HepG2 (cell line): ENCODE measurements at regions not wholly inside any gene's neighbourhood (a gene's known extent, or its start where the extent isn't known, plus 50 kb on each side); places are given as distances from the start of the nearest gene placed in this dataset.

ENCODE experiments used
- ATAC-seq: fragments of 200-7000 bp; cut with Tn5 transposase; 3 replicates; pipeline ENCODE4 v1.9.1; 2020; ENCODE audit warnings: mild to moderate bottlenecking, moderate library complexity
- BruUV-seq: library from RNA; stranded (reverse); fragments of 400-500 nt; replicated peaks from 2 replicates; lab custom pipeline; 2021; lab: Mats Ljungman, UMichigan
- CTCF ChIA-PET: fragments of 300-600 bp; formaldehyde crosslinking; extraction: SDS; loops from one replicate; lab custom pipeline; 2021; ENCODE audit warnings: low total read pairs, inconsistent platforms, low intra/inter-chr PET ratio; lab: Yijun Ruan, JAX
- POLR2A ChIA-PET: fragments of 350-600 bp; sonication (Branson Sonifier 250); formaldehyde crosslinking; loops from one replicate; lab custom pipeline; 2020; ENCODE audit warnings: antibody characterized with exemption, inconsistent platforms; lab: Yijun Ruan, JAX
- DNase-seq: peaks from one replicate; pipeline ENCODE4 v3.0.0-alpha.2; 2015; ENCODE audit warnings: low spot score
- FAIRE-seq: peaks from 3 replicates; lab custom pipeline; 2011; peaks lifted over from hg19 to GRCh38; lab: Jason Lieb, UNC
- H2AFZ ChIP-seq: one replicate; pipeline ENCODE4 v1.6.1; 2011; ENCODE audit warnings: low read length, inconsistent platforms
- H3K27ac ChIP-seq: fragments of 300-600 bp; 3 replicates; pipeline ENCODE4 v1.8.0; 2011; ENCODE audit warnings: mixed run types, mild to moderate bottlenecking, mixed read lengths, low read length, inconsistent platforms; ENCODE audit not compliant: insufficient read depth; ENCODE audit errors: extremely low read length
- H3K27me3 ChIP-seq, 2 experiments: fragments of 200-600 bp in 1 of 2; 2 replicates in 1 of 2; 3 replicates in 1 of 2; pipeline versions ENCODE4 v1.6.0 to v1.8.0; 2011; ENCODE audit warnings: low read length in 2 of 2, mild to moderate bottlenecking in 2 of 2, moderate library complexity in 2 of 2, inconsistent platforms in 1 of 2; ENCODE audit not compliant: insufficient read depth in 2 of 2, control insufficient read depth in 1 of 2
- H3K36me3 ChIP-seq, 2 experiments: fragments of 200-600 bp in 1 of 2; replicated peaks in 1 of 2; 2 replicates in 1 of 2; 3 replicates in 1 of 2; pipeline versions ENCODE4 v1.5.1 to v1.8.0; 2011; ENCODE audit warnings: low read length in 2 of 2, inconsistent platforms in 1 of 2; ENCODE audit not compliant: insufficient read depth in 2 of 2, control insufficient read depth in 1 of 2
- H3K4me1 ChIP-seq: 2 replicates; pipeline ENCODE4 v1.5.1; 2012; ENCODE audit warnings: low read length, inconsistent platforms; ENCODE audit not compliant: insufficient read depth
- H3K4me2 ChIP-seq: 2 replicates; pipeline ENCODE4 v1.6.0; 2011; ENCODE audit warnings: low read depth, low read length, inconsistent platforms
- H3K4me3 ChIP-seq, 3 experiments: fragments of 200-600 bp in 1 of 3; sonication (generic), shearing (Covaris generic) in 1 of 3; replicated peaks in 1 of 3; 2 replicates each; pipeline ENCODE4 v1.5.1; 2011 to 2016; ENCODE audit warnings: low read length in 3 of 3, inconsistent platforms in 2 of 3, low read depth in 2 of 3, mild to moderate bottlenecking in 2 of 3, control low read depth in 1 of 3, mixed read lengths in 1 of 3; ENCODE audit not compliant: insufficient read depth in 1 of 3
- H3K79me2 ChIP-seq: one replicate; pipeline ENCODE4 v1.6.1; 2011; ENCODE audit warnings: low read length, inconsistent platforms; ENCODE audit not compliant: insufficient read depth
- H3K9ac ChIP-seq: 2 replicates; pipeline ENCODE4 v1.6.0; 2011; ENCODE audit warnings: mild to moderate bottlenecking, low read depth, low read length, inconsistent platforms; ENCODE audit not compliant: insufficient read depth
- H3K9me3 ChIP-seq: 2 replicates; pipeline ENCODE4 v1.5.1; 2012; ENCODE audit warnings: mild to moderate bottlenecking, low read length
- H4K20me1 ChIP-seq: 2 replicates; pipeline ENCODE4 v1.6.0; 2011; ENCODE audit warnings: inconsistent platforms, mild to moderate bottlenecking, low read length, moderate library complexity; ENCODE audit not compliant: insufficient read depth
- CSRNP2 ChIP-seq: sonication (generic); formaldehyde crosslinking; conservative IDR thresholded peaks from 2 replicates; pipeline ENCODE4 v1.8.0; 2022; ENCODE audit warnings: low read depth, missing genetic modification reagents
- EP300 ChIP-seq, 3 experiments: sonication (generic) in 1 of 3; formaldehyde crosslinking in 1 of 3; IDR thresholded peaks; 2 replicates each; pipeline versions ENCODE4 v1.5.1 to v1.6.1; 2011 to 2020; ENCODE audit warnings: low read depth in 2 of 3, low read length in 2 of 3, borderline replicate concordance in 1 of 3, improper control_type of control experiment in 1 of 3, mild to moderate bottlenecking in 1 of 3, missing genetic modification reagents in 1 of 3, moderate library complexity in 1 of 3
- HNRNPL ChIP-seq: fragments of 200-400 bp; formaldehyde crosslinking; IDR thresholded peaks from 2 replicates; pipeline ENCODE4 v1.6.1; 2017; ENCODE audit warnings: mild to moderate bottlenecking, low read depth, low read length
- JARID2 ChIP-seq: sonication (generic); formaldehyde crosslinking; IDR thresholded peaks from 2 replicates; pipeline ENCODE4 v1.8.1; 2023; ENCODE audit warnings: missing genetic modification reagents, inconsistent platforms; ENCODE audit not compliant: insufficient replicate concordance
- MAFF ChIP-seq: IDR thresholded peaks from 2 replicates; pipeline ENCODE4 v1.6.1; 2011; ENCODE audit warnings: low read depth, low read length, improper control_type of control experiment
- MAFK ChIP-seq, 2 experiments: IDR thresholded peaks in 1 of 2; conservative IDR thresholded peaks in 1 of 2; 2 replicates each; pipeline ENCODE4 v1.6.1; 2011; ENCODE audit warnings: improper control_type of control experiment in 2 of 2, low read length in 2 of 2
- MBD4 ChIP-seq: IDR thresholded peaks from 2 replicates; pipeline ENCODE4 v1.6.1; 2012; ENCODE audit warnings: low read length, inconsistent platforms, borderline replicate concordance
- MXI1 ChIP-seq: IDR thresholded peaks from 3 replicates; pipeline ENCODE4 v1.6.1; 2012; ENCODE audit warnings: low read depth, low read length, inconsistent platforms, borderline replicate concordance
- RXRB ChIP-seq: IDR thresholded peaks from 2 replicates; pipeline ENCODE4 v1.6.1; 2016; ENCODE audit warnings: borderline replicate concordance, missing genetic modification reagents, missing compliant biosample characterization
- ZNF235 ChIP-seq: sonication (generic); formaldehyde crosslinking; IDR thresholded peaks from 2 replicates; pipeline ENCODE4 v1.8.1; 2023; ENCODE audit warnings: mild to moderate bottlenecking, missing genetic modification reagents, borderline replicate concordance
- ZNF274 ChIP-seq: sonication (generic); formaldehyde crosslinking; IDR thresholded peaks from 2 replicates; pipeline ENCODE4 v1.5.1; 2020; ENCODE audit warnings: mild to moderate bottlenecking, missing genetic modification reagents
- WGBS: methylation state at CpG from one replicate; pipeline ENCODE4 v1.1.6; 2017; ENCODE audit warnings: low lambda C conversion rate; 5-methylcytosine and 5-hydroxymethylcytosine counted together
- in situ Hi-C: cut with HindIII; loops from 2 replicates; pipeline ENCODE4 v1.10.0; 2017; ENCODE audit warnings: low pct_unique_long_range_greater_than_20kb; ENCODE audit not compliant: extremely low pct_ligation_motif_present
- intact Hi-C: fragments of 100-400 bp; cut with micrococcal nuclease; formaldehyde crosslinking; loops from one replicate; pipeline ENCODE4 v1.10.0; 2022; ENCODE audit not compliant: unreplicated experiment
- TF ChIP-seq, protein P1 (sequence below): sonication (generic); formaldehyde crosslinking; IDR thresholded peaks from 2 replicates; pipeline ENCODE4 v1.4.0; 2020; ENCODE audit warnings: missing genetic modification reagents
- TF ChIP-seq, protein P2 (sequence below): IDR thresholded peaks from 2 replicates; pipeline ENCODE4 v1.6.1; 2016; ENCODE audit warnings: missing compliant biosample characterization, missing genetic modification reagents, borderline replicate concordance

- Histone ChIP-seq H2AFZ (no peak overlapping the region), H3K9ac (no peak overlapping the region), H3K4me1 (no peaks in the 10 kb centered on the region), H4K20me1 (no peaks in the 10 kb centered on the region), H3K36me3 (no peaks in the 10 kb centered on the region), H3K27me3 (no peaks in the 10 kb centered on the region), H3K9me3 (peaks cover 87% of the 10 kb centered on the region), H3K4me2 (no peak overlapping the region), H3K4me3 (no peak overlapping the region), H3K79me2 (no peaks in the 10 kb centered on the region), H3K27ac (no peak overlapping the region)
- BruUV-seq = no TSS peak
- intact Hi-C loops = no loop called here
- TF ChIP-seq MAFF (peak; percentile 88), MAFK (conservative IDR thresholded peaks at IDR 0.05 in 1 of 2, IDR thresholded peaks at IDR 0.05 in 1 of 2; ENCODE audit: low read length in 2 of 2) (peak; percentile 79 to 94), MBD4 (no peak)
- TF ChIP-seq, protein P1, sequence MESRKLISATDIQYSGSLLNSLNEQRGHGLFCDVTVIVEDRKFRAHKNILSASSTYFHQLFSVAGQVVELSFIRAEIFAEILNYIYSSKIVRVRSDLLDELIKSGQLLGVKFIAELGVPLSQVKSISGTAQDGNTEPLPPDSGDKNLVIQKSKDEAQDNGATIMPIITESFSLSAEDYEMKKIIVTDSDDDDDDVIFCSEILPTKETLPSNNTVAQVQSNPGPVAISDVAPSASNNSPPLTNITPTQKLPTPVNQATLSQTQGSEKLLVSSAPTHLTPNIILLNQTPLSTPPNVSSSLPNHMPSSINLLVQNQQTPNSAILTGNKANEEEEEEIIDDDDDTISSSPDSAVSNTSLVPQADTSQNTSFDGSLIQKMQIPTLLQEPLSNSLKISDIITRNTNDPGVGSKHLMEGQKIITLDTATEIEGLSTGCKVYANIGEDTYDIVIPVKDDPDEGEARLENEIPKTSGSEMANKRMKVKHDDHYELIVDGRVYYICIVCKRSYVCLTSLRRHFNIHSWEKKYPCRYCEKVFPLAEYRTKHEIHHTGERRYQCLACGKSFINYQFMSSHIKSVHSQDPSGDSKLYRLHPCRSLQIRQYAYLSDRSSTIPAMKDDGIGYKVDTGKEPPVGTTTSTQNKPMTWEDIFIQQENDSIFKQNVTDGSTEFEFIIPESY (CRISPR knock-in tag) = no peak
- TF ChIP-seq, protein P2, sequence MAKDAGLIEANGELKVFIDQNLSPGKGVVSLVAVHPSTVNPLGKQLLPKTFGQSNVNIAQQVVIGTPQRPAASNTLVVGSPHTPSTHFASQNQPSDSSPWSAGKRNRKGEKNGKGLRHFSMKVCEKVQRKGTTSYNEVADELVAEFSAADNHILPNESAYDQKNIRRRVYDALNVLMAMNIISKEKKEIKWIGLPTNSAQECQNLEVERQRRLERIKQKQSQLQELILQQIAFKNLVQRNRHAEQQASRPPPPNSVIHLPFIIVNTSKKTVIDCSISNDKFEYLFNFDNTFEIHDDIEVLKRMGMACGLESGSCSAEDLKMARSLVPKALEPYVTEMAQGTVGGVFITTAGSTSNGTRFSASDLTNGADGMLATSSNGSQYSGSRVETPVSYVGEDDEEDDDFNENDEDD = no peak
- POLR2A ChIA-PET = no interaction called here
- ATAC-seq = no peak
- CTCF ChIA-PET = no interaction called here
- FAIRE-seq = no peak
- in situ Hi-C loops = no loop called here
- no peak for DNase-seq
Measured at GRCh38 chr17:70934835-70935234, 765.5 kb downstream of the KCNJ2 start.

GRCh38 chr17:70936724-70937123, 767.4 kb downstream of the KCNJ2 start:
- ATAC-seq = no peak
- 7% methylated on average over 1 of the region's 1 CpG for WGBS
- no peak for FAIRE-seq
- ChIA-PET POLR2A (no interaction called here), CTCF (no interaction called here)
- Histone ChIP-seq H3K27me3 (no peaks in the 10 kb centered on the region), H3K4me1 (no peaks in the 10 kb centered on the region), H3K79me2 (no peaks in the 10 kb centered on the region), H3K9me3 (peaks cover 90% of the 10 kb centered on the region), H2AFZ (no peak overlapping the region), H3K4me3 (no peak overlapping the region), H3K27ac (no peak overlapping the region), H3K9ac (no peak overlapping the region), H4K20me1 (no peaks in the 10 kb centered on the region), H3K36me3 (no peaks in the 10 kb centered on the region), H3K4me2 (no peak overlapping the region)
- DNase-seq = no peak
- in situ Hi-C loops (no loop called here), intact Hi-C loops (no loop called here)
- BruUV-seq = no TSS peak
- TF ChIP-seq JARID2 (CRISPR knock-in tag) (no peak), ZNF235 (CRISPR knock-in tag) (no peak), CSRNP2 (CRISPR knock-in tag) (no peak), HNRNPL (no peak), MXI1 (no peak), RXRB (no peak), ZNF274 (no peak), EP300 (IDR thresholded peaks at IDR 0.05; ENCODE audit: low read depth in 2 of 2, low read length in 2 of 2) (no peak), EP300 (CRISPR knock-in tag; IDR thresholded peaks at IDR 0.05; ENCODE audit: borderline replicate concordance) (no peak)
